Right ventricle myocardium superior (tissue), 1 donor: ENCODE measurements at regions not wholly inside any gene's neighbourhood (a gene's known extent, or its start where the extent isn't known, plus 50 kb on each side); places are given as distances from the start of the nearest gene placed in this dataset.

Experiments used
- ATAC-seq: fragments of 200-7000 bp; cut with Tn5 transposase; one replicate; pipeline ENCODE4 v1.9.1; 2020; ENCODE audit warnings: mild to moderate bottlenecking; ENCODE audit not compliant: poor library complexity
- DNase-seq: peaks from one replicate; pipeline ENCODE4 v3.0.0-alpha.2; 2020
- intact Hi-C: fragments of 100-400 bp; cut with DNase I; formaldehyde crosslinking; loops from one replicate; pipeline ENCODE4 v1.11.2; 2022
- donor health status: DM: no; HTN: yes; CAD: no; lungs with severe emphysema.

GRCh38 chr10:128628252-128628651, 502.0 kb upstream of the MKI67 start:
- ATAC-seq (no peak), DNase-seq (no peak)
- intact Hi-C loops: no loop called here

GRCh38 chr10:128629111-128630096, 503.2 kb upstream of the MKI67 start:
- intact Hi-C loops: loop anchor here (10.0 kb wide), 1 partner anchor 225 kb away; no protein-coding TSS in a partner anchor
- DNase-seq (no peak), ATAC-seq (no peak)

GRCh38 chr10:128630787-128631252, 504.6 kb upstream of the MKI67 start:
- intact Hi-C loops: loop anchor here (10.0 kb wide), 1 partner anchor 224 kb away; no protein-coding TSS in a partner anchor
- DNase-seq: no peak
- no peak for ATAC-seq

GRCh38 chr10:128631801-128632241, 505.6 kb upstream of the MKI67 start:
- peak; percentile 20 for ATAC-seq
- DNase-seq: no peak
- intact Hi-C loops: loop anchor here (10.0 kb wide), 1 partner anchor 223 kb away; no protein-coding TSS in a partner anchor

GRCh38 chr10:128632694-128633093, 506.5 kb upstream of the MKI67 start:
- ATAC-seq (no peak), DNase-seq (no peak)
- intact Hi-C loops: loop anchor here (10.0 kb wide), 1 partner anchor 222 kb away; no protein-coding TSS in a partner anchor

- ATAC-seq (peak; percentile 57), DNase-seq (no peak)
- intact Hi-C loops: loop anchor here (10.0 kb wide), 1 partner anchor 221 kb away; no protein-coding TSS in a partner anchor
Observed at GRCh38 chr10:128633864-128634540, 507.8 kb upstream of the MKI67 start.

- intact Hi-C loops: no loop called here
- ATAC-seq: no peak
- no peak for DNase-seq
Observed at GRCh38 chr10:128642023-128642422, 515.8 kb upstream of the MKI67 start.

- no peak for ATAC-seq
- DNase-seq: no peak
- intact Hi-C loops: no loop called here
Observed at GRCh38 chr10:128642502-128642901, 516.3 kb upstream of the MKI67 start.

GRCh38 chr10:128643658-128644057, 517.4 kb upstream of the MKI67 start:
- ATAC-seq: no peak
- intact Hi-C loops: no loop called here
- no peak for DNase-seq

GRCh38 chr10:128645486-128645885, 519.3 kb upstream of the MKI67 start:
- ATAC-seq: no peak
- DNase-seq: no peak
- intact Hi-C loops: no loop called here

- ATAC-seq (no peak), DNase-seq (no peak)
- intact Hi-C loops: no loop called here
Observed at GRCh38 chr10:128646956-128647355, 520.7 kb upstream of the MKI67 start.

GRCh38 chr10:128657548-128657947, 531.3 kb upstream of the MKI67 start:
- no peak for ATAC-seq
- no peak for DNase-seq
- intact Hi-C loops: no loop called here

- no peak for DNase-seq
- intact Hi-C loops: no loop called here
- ATAC-seq: no peak
Observed at GRCh38 chr10:128660726-128661125, 534.5 kb upstream of the MKI67 start.

- no peak for DNase-seq
- intact Hi-C loops: no loop called here
Observed at GRCh38 chr10:128661404-128662197, 535.4 kb upstream of the MKI67 start.

GRCh38 chr10:128662520-128662919, 536.3 kb upstream of the MKI67 start:
- intact Hi-C loops: no loop called here
- ATAC-seq: no peak
- no peak for DNase-seq

More at GRCh38 chr10:128661404-128662197, 535.4 kb upstream of the MKI67 start:
- no peak for ATAC-seq

GRCh38 chr10:128664729-128665128, 538.5 kb upstream of the MKI67 start:
- intact Hi-C loops: no loop called here
- ATAC-seq (no peak), DNase-seq (no peak)

- DNase-seq (no peak), ATAC-seq (no peak)
- intact Hi-C loops: no loop called here
Observed at GRCh38 chr10:128675405-128675804, 549.2 kb upstream of the MKI67 start.

GRCh38 chr10:128680116-128680515, 553.9 kb upstream of the MKI67 start:
- no peak for ATAC-seq
- intact Hi-C loops: no loop called here
- DNase-seq: no peak

GRCh38 chr10:128684215-128684614, 558.0 kb upstream of the MKI67 start:
- DNase-seq: no peak
- no peak for ATAC-seq
- intact Hi-C loops: no loop called here
